ENCODE measurements at regions not wholly inside any gene's neighbourhood (a gene's known extent, or its start where the extent isn't known, plus 50 kb on each side); places are given as distances from the start of the nearest gene placed in this dataset.
"Not testable (repeated sequence)": the region's sequence is repeated elsewhere in the genome, so short reads cannot be mapped to it uniquely, and the experiment has no call there.

- DNase-seq, result not testable (repeated sequence)
Observed at GRCh38 chrX:115840729-115841409, 279.9 kb downstream of the PLS3 start.

DNA sequence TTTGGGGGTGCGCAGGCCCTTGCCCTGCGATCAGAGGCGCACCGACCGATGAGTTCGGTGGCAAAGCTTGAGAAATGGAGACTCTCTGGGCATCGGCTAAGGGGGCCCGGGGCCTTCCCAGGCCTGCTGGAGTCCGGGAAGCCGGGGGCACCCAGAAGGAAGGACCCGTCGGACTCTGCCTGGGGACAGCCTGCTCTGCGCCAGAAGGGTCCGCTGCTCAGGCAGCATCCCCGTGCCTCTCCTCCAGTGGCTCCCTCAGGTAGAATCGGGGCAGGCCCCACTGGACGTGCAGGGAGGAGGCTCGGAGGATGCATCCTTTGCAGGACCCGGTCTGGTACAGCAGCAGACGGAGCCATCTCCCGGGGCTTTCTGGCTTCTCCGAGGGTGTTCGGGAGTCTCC, 290.0 kb downstream of the PLS3 start:
- DNase-seq, result not testable (repeated sequence)

DNA sequence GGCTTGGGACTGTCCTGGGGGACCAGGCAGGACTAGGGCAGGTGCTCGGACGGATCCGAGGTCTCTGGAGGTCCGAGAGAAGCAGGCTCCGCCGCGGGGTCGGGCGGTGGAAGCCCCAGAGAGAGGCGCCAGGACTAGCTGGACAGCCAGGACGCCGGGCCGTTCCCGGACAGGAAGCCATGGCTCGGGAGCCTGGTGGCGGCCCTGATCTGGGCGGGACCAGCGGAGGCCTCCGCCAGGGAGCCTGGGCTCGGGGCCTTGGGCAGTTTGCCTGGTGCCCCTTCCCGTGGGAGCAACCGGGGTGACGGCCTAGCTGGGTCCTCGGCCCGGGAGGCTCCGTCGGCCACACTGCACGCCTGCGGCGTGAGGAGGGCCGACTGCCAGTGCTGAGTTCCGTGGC, 292.3 kb downstream of the PLS3 start:
- DNase-seq, result not testable (repeated sequence)

GRCh38 chrX:115881170-115881569, 289.4 kb upstream of the AGTR2 start:
- DNase-seq, result not testable (repeated sequence)

DNA sequence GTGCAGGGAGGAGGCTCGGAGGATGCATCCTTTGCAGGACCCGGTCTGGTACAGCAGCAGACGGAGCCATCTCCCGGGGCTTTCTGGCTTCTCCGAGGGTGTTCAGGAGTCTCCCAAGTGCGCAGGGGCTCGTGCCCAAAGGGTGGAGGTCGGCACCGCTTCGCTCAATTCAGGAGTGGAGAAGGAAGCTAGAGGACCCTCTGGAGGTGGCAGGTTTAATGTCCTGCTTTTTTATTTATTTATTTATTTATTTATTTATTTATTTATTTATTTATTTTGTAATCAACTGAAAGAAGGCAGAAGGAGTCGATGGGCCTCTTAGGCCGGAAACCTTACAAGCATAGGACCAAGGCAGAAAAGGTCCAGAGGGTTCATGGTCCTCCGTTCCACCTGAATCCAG, 286.4 kb upstream of the AGTR2 start:
- not testable (repeated sequence) for DNase-seq

- not testable (repeated sequence) for DNase-seq
Observed at GRCh38 chrX:115888041-115888440, 282.5 kb upstream of the AGTR2 start.

- DNase-seq, result not testable (repeated sequence)
Observed at GRCh38 chrX:115888519-115888918, 282.0 kb upstream of the AGTR2 start.

GRCh38 chrX:115889121-115889890, 281.2 kb upstream of the AGTR2 start:
- DNase-seq, result no peak

DNA sequence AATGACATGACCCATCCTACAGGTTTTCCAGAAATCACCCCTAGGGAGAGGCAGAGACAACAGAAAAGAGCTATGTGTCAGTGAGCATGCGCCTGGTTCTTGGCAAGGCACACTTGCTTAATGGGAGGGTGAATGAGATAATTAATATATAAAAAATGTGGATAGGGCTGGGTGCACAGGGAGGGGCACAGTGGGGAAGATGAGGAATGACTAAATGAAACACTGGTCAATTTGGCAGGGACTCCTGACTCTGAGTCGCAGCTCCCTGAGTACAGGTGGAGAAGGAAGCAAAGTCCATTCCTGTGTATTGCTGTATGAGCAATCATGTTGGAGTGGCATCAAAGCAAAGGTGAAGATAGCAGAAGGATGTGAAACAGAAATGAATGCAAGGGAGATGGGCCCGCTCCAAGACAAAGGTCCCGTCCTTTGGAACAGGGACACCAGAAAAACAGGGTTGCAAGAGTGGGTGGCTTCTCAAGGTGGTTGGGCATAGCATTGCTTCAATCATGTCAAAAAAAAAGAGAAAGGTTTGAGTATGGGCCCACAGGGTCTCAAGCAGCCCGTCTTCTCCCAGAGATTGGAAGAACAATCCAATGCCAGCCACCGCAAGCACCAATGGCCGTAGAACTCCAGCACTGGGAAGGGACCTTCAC, 278.4 kb upstream of the AGTR2 start:
- DNase-seq, result no peak

DNA sequence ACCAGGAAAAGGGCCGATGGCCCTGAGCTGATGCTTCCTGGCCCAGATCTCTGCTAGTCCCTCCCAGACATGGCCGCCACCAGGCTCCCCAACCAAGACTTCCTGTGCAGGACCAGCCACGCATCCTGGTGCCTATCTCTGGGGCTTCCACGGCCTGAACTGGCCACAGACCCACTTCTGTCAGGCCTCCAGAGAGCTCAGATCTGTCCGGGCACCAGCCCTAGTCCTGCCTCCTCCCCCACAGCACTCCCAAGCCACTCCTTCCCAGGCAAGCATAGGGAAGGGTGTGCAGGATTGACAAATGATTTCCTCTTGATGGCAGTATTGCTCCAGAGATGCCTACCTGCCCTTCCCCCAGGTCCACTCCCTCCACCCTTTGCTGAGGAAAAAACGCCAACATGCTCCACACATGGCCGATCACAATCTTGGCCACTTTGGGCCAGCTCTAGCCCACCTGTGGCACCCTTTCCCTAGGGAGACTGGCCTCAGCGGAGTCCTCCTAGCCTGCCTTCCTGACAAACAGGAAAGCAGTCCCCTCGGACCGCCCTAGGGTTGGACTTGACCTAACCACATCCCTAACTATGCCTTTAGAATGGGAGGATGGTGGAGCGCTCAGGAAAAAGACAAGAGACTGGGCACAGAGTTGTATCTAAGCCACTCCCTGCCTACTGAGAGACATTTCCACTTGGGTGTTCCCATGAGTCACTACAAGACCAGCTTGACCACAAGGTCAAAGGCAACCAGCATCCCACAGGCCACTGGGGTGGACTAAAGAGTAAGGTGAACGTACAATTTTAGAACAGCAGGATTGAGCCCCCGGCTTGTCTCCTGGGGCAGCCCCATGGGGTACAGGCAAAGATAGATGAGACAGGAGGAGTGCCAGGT, 277.5 kb upstream of the AGTR2 start:
- DNase-seq, result no peak

GRCh38 chrX:115894087-115894486, 276.5 kb upstream of the AGTR2 start:
- DNase-seq, result no peak

GRCh38 chrX:115895678-115896329, 274.7 kb upstream of the AGTR2 start:
- DNase-seq, result no peak

DNA sequence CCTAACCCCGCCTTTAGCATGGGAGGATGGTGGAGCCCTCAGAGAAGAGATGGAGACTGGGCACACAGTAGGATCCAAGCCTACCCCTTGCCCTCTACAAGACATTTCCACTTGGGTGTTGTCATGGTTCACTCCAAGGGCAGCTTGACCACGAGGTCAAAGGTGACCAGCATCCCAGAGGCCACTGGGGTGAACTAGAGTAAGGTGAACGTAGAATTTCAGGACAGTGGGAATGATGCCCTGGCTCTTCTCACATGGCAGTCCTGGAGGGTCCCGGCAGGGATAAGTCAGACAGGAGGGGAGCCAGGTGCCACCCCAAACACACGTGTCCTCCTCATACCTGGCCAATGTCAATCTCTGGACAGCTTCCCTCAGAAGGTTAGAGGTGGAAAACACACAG, 274.2 kb upstream of the AGTR2 start:
- no peak for DNase-seq

DNA sequence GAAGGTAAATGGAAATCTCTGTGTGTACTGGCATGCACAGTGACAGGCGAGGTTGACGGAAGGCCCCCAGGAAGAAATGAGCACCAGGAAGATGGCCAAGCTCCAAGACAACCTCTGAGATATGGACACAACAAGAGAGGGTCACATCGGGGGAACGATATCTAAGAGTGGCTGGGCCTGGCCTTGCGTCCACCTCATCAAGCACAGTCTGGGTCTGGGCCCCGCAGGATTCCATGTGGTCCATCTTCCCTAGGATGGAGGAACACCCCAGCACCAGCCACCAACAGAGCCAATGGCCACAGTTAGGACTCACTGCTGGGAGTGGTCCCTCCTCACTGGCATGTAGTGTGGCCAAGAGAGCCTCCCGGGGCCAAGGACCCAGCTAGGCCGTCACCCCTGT, 272.6 kb upstream of the AGTR2 start:
- no peak for DNase-seq

- DNase-seq, result no peak
Observed at GRCh38 chrX:115898382-115899001, 272.1 kb upstream of the AGTR2 start.

- DNase-seq, result no peak
Observed at GRCh38 chrX:115900425-115900824, 270.1 kb upstream of the AGTR2 start.

DNA sequence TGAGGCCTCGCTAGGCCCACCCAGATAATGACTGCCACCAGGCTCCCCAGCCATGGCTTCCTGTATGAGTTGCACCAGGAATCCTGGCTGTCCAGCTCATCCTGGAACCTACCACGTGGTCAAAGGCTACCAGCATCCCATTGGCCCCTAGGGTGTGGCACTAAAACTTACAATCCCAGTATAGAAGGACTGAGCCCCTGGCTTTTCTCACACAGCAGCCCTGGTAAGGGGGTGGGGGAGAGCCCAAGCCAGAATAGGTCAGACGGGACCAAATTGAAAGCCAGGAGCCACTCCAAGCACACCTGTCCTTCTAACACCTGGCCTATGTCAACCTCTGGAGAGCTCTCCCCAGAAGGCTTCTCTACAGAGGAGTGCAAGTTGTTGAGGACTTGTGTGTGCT, 269.3 kb upstream of the AGTR2 start:
- no peak for DNase-seq

GRCh38 chrX:115902995-115903394, 267.5 kb upstream of the AGTR2 start:
- DNase-seq, result no peak

DNA sequence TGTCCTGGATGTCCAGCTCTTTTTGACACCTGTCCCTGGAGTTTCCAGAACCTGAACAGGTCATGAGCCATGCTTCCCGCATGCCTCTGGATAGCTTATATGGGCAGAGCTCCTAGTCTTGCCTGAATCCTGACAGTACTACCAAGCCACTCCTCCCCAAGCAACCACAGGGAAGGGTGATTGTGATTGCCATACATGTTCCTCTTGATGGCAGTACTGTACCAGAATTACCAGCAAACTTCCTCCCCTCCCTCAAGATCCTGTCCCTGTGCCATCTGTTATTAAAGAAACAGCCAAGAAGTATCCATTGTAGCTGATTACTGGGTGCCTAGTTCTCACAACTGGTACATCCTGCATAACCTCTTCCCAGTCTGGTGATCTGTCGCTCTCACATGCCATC, 264.3 kb upstream of the AGTR2 start:
- DNase-seq, result no peak

DNA sequence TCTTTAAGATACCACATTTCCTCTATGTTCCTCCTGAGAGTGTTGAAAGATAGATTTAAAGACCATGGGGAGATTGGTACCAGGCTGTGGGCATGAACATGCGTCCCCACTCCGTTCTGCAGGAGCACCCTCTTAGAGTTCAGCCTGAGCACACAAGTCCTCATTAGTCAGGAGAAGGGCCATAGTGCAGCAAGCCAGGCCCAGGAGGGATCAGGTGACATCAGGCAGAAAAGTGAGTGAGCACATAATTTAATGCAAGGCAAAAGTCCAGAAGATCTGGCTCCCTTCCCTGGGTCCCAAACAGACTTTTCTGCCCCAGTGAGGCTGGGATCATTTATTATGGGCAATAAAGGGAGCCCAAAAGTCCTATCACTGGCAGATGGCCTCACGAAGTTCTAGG, 263.7 kb upstream of the AGTR2 start:
- no peak for DNase-seq

GRCh38 chrX:115909017-115909416, 261.5 kb upstream of the AGTR2 start:
- no peak for DNase-seq

DNA sequence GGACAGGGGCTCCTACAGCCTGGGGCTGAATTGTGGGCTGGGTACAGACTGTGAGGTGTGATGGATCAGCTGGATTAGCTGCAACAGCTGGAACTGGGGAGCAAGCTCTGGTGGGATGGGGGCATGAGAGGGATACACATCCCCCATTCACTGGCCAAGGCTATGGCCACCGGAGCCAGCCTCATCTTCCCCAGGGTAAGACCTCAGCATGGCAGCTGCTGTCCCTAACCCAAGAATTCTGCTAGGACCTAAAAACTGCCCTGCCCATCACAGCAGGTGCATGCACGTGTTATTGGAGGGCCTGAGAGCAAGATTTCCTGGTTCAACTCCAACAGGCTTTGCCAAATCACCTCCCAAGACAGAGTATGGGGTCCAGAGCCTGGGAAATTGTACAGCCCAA, 258.6 kb upstream of the AGTR2 start:
- DNase-seq, result no peak
